Mononuclear cell (primary cell): ENCODE measurements at regions not wholly inside any gene's neighbourhood (a gene's known extent, or its start where the extent isn't known, plus 50 kb on each side); places are given as distances from the start of the nearest gene placed in this dataset.

ENCODE experiments used
- H3K27me3 ChIP-seq: 2 replicates; pipeline ENCODE4 v1.6.0; 2011; ENCODE audit warnings: low read length, control low read depth; ENCODE audit not compliant: insufficient read depth
- H3K4me1 ChIP-seq: 2 replicates; pipeline ENCODE4 v1.5.1; 2011; ENCODE audit warnings: mild to moderate bottlenecking, low read length, control low read depth; ENCODE audit not compliant: insufficient read depth
- H3K4me3 ChIP-seq: 2 replicates; pipeline ENCODE4 v1.5.1; 2011; ENCODE audit warnings: mild to moderate bottlenecking, low read length, moderate library complexity
- H3K9me3 ChIP-seq: 2 replicates; pipeline ENCODE4 v1.5.1; 2011; ENCODE audit warnings: low read depth, mild to moderate bottlenecking, control low read depth, low read length

- H3K27me3 ChIP-seq, result no peaks in the 10 kb centered on the region
- H3K4me3 ChIP-seq, result no peak overlapping the region
- H3K9me3 ChIP-seq, result no peaks in the 10 kb centered on the region
- H3K4me1 ChIP-seq, result peaks cover 80% of the 10 kb centered on the region
These were observed 113.1 kb downstream of the NCOR2 start for GRCh38 chr12:124454352-124454725.

GRCh38 chr12:124453419-124454351 lies 113.7 kb downstream of the NCOR2 start:
- Histone ChIP-seq H3K4me3 (no peak overlapping the region), H3K9me3 (no peaks in the 10 kb centered on the region), H3K27me3 (no peaks in the 10 kb centered on the region), H3K4me1 (peaks cover 80% of the 10 kb centered on the region)

GRCh38 chr12:124452576-124453331 lies 114.7 kb downstream of the NCOR2 start:
- peaks cover 71% of the 10 kb centered on the region for H3K4me1 ChIP-seq
- no peaks in the 10 kb centered on the region for H3K27me3 ChIP-seq
- no peaks in the 10 kb centered on the region for H3K9me3 ChIP-seq
- H3K4me3 ChIP-seq, result no peak overlapping the region

- H3K4me1 ChIP-seq, result peaks cover 62% of the 10 kb centered on the region
- H3K27me3 ChIP-seq, result no peaks in the 10 kb centered on the region
- H3K4me3 ChIP-seq, result no peak overlapping the region
- no peaks in the 10 kb centered on the region for H3K9me3 ChIP-seq
These were observed 115.7 kb downstream of the NCOR2 start for GRCh38 chr12:124451637-124452243.

- H3K27me3 ChIP-seq, result no peaks in the 10 kb centered on the region
- H3K4me1 ChIP-seq, result peaks cover 55% of the 10 kb centered on the region
- no peaks in the 10 kb centered on the region for H3K9me3 ChIP-seq
- H3K4me3 ChIP-seq, result no peak overlapping the region
These were observed 116.4 kb downstream of the NCOR2 start for GRCh38 chr12:124451016-124451415.

- no peaks in the 10 kb centered on the region for H3K27me3 ChIP-seq
- no peak overlapping the region for H3K4me3 ChIP-seq
- peaks cover 49% of the 10 kb centered on the region for H3K4me1 ChIP-seq
- H3K9me3 ChIP-seq, result no peaks in the 10 kb centered on the region
These were observed 117.0 kb downstream of the NCOR2 start for GRCh38 chr12:124450376-124450750.

GRCh38 chr12:124449623-124450375 lies 117.6 kb downstream of the NCOR2 start:
- H3K27me3 ChIP-seq, result no peaks in the 10 kb centered on the region
- H3K4me3 ChIP-seq, result no peak overlapping the region
- no peaks in the 10 kb centered on the region for H3K9me3 ChIP-seq
- peaks cover 43% of the 10 kb centered on the region for H3K4me1 ChIP-seq

GRCh38 chr12:124448955-124449622 lies 118.3 kb downstream of the NCOR2 start:
- Histone ChIP-seq H3K9me3 (no peaks in the 10 kb centered on the region), H3K4me3 (no peak overlapping the region), H3K27me3 (no peaks in the 10 kb centered on the region), H3K4me1 (peaks cover 36% of the 10 kb centered on the region)

- Histone ChIP-seq H3K4me1 (peaks cover 29% of the 10 kb centered on the region), H3K4me3 (no peak overlapping the region), H3K27me3 (no peaks in the 10 kb centered on the region), H3K9me3 (no peaks in the 10 kb centered on the region)
These were observed 119.0 kb downstream of the NCOR2 start for GRCh38 chr12:124448241-124448954.

- Histone ChIP-seq H3K27me3 (no peaks in the 10 kb centered on the region), H3K9me3 (no peaks in the 10 kb centered on the region), H3K4me1 (peaks cover 10% of the 10 kb centered on the region), H3K4me3 (no peak overlapping the region)
These were observed 121.0 kb downstream of the NCOR2 start for GRCh38 chr12:124446364-124446763.

- Histone ChIP-seq H3K4me3 (no peak overlapping the region), H3K9me3 (no peaks in the 10 kb centered on the region), H3K4me1 (peaks cover 5% of the 10 kb centered on the region), H3K27me3 (no peaks in the 10 kb centered on the region)
These were observed 121.6 kb downstream of the NCOR2 start for GRCh38 chr12:124445826-124446225.

- Histone ChIP-seq H3K4me1 (no peaks in the 10 kb centered on the region), H3K27me3 (no peaks in the 10 kb centered on the region), H3K9me3 (no peaks in the 10 kb centered on the region), H3K4me3 (no peak overlapping the region)
These were observed 122.2 kb downstream of the NCOR2 start for GRCh38 chr12:124445121-124445718.

- H3K9me3 ChIP-seq, result no peaks in the 10 kb centered on the region
- H3K4me3 ChIP-seq, result no peak overlapping the region
- H3K4me1 ChIP-seq, result no peaks in the 10 kb centered on the region
- no peaks in the 10 kb centered on the region for H3K27me3 ChIP-seq
These were observed 123.3 kb downstream of the NCOR2 start for GRCh38 chr12:124443931-124444712.
